Activated T-helper 2 cell treated with anti-CD3 and anti-CD28 coated beads, Interferon-gamma antibody, Interleukin-2, Interleukin-4, amounts not matched to agents 10 μg/mL and 5 μg/mL and 100 μg/mL, durations not matched to agents 14 hours and 24 hours and 36 hours (primary cell): ENCODE measurements at regions not wholly inside any gene's neighbourhood (a gene's known extent, or its start where the extent isn't known, plus 50 kb on each side); places are given as distances from the start of the nearest gene placed in this dataset.
"Not testable (repeated sequence)": the region's sequence is repeated elsewhere in the genome, so short reads cannot be mapped to it uniquely, and the experiment has no call there.

Experiments
- DNase-seq: peaks from one replicate; pipeline ENCODE4 v3.0.0; 2021; ENCODE audit warnings: low spot score
- H3K27ac Mint-ChIP-seq: one replicate; pipeline ENCODE4 v1.8.0; 2021; ENCODE audit warnings: mixed read lengths
- H3K27me3 Mint-ChIP-seq: one replicate; pipeline ENCODE4 v1.8.0; 2021; ENCODE audit warnings: low read depth, mixed read lengths
- H3K36me3 Mint-ChIP-seq: one replicate; pipeline ENCODE4 v1.8.0; 2021; ENCODE audit warnings: low read depth, mixed read lengths
- H3K4me1 Mint-ChIP-seq: one replicate; pipeline ENCODE4 v1.8.0; 2021; ENCODE audit warnings: low read depth, mixed read lengths
- H3K4me3 Mint-ChIP-seq: one replicate; pipeline ENCODE4 v1.8.0; 2021; ENCODE audit warnings: low read depth, mild to moderate bottlenecking, moderate library complexity, mixed read lengths
- H3K9me3 Mint-ChIP-seq: one replicate; pipeline ENCODE4 v1.8.0; 2021; ENCODE audit warnings: mixed read lengths
- intact Hi-C: fragments of 100-400 bp; cut with micrococcal nuclease; formaldehyde crosslinking; loops from one replicate; pipeline ENCODE4 v1.15.1; 2023

DNA sequence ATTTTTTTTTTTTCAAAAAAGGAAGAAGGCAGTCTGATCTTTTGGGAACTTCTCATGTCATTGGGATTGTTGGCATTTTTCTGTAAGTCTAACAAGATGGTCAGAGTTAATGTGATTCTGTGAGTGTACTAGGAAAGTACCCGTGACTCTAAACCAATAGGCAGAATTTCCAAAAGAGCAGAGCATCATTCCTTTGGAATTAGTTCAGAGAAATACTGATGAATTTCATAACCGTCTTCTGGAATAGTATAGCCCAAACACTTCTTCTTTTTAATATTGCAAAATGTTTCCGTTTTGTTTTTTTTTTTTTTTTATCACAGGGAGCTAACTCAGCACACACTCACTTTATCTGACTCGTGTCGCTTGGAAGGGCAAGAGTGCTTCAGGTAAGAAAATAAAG, 407.4 kb downstream of the DTWD2 start:
- Mint-ChIP-seq H3K9me3 (no peaks in the 10 kb centered on the region), H3K4me1 (no peaks in the 10 kb centered on the region), H3K36me3 (no peaks in the 10 kb centered on the region), H3K27me3 (no peaks in the 10 kb centered on the region), H3K4me3 (no peak overlapping the region), H3K27ac (no peak overlapping the region)
- intact Hi-C loops = no loop called here
- no peak for DNase-seq

DNA sequence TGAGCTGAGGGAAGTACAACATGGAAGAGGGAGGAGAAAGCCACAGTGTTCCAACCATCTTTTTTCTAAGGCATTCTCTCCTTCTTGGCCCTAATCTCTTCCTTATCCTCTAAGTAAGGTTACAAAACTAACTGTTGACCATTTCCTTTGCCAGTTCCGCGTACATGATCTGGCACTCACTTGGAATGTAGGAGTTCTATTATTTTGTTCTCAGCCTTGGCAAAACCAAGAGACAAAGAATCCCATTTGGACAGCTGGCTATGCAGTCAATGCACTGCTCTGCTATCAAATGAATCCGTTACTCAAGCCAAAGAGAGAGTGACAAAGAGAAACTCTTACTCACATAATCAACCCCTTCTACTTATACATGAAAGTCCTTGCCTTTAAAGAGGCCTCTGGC, 410.3 kb downstream of the DTWD2 start:
- no peak for DNase-seq
- intact Hi-C loops = no loop called here
- H3K36me3 Mint-ChIP-seq = no peaks in the 10 kb centered on the region
- H3K4me3 Mint-ChIP-seq = no peak overlapping the region
- no peak overlapping the region for H3K27ac Mint-ChIP-seq
- no peaks in the 10 kb centered on the region for H3K27me3 Mint-ChIP-seq
- no peaks in the 10 kb centered on the region for H3K4me1 Mint-ChIP-seq
- H3K9me3 Mint-ChIP-seq = no peaks in the 10 kb centered on the region

DNA sequence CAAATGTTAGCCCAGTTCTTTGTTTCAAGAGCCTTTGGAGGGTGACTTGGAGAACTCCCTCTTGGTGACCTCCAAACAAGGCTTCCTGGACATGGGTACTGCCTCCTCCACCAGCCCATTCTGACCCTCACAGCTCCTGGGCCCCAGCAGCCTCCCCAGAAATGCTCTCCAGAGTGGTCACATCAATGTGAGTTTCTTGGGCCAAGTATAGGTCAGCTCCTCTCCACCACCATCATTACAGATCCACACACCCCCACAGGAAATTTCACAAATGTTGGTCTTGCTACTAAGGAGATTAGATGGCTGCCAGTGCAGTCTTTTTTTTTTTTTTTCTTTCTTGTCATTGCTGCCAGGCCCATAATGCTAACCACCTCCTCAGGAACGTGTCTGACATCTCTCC, 410.7 kb downstream of the DTWD2 start:
- no peaks in the 10 kb centered on the region for H3K9me3 Mint-ChIP-seq
- H3K4me3 Mint-ChIP-seq = no peak overlapping the region
- no peaks in the 10 kb centered on the region for H3K4me1 Mint-ChIP-seq
- H3K36me3 Mint-ChIP-seq = no peaks in the 10 kb centered on the region
- H3K27me3 Mint-ChIP-seq = no peaks in the 10 kb centered on the region
- intact Hi-C loops = no loop called here
- DNase-seq = no peak
- no peak overlapping the region for H3K27ac Mint-ChIP-seq

DNA sequence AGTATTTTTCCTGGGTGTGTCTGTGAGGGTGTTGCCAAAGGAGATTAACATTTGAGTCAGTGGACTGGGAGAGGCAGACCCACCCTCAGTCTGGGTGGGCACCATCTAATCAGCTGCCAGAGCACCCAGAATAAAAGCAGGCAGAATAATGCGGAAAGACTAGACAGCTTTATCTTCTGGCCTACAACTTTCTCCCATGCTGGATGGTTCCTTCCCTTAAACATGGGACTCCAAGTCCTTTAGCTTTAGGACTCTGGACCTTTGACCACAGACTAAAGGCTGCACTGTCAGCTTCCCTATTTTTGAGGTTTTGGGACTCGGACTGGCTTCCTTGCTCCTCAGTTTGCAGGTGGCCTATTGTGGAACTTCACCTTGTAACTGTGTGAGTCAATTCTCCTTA, 418.1 kb downstream of the DTWD2 start:
- H3K4me1 Mint-ChIP-seq, H3K4me3 Mint-ChIP-seq, intact Hi-C loops, H3K36me3 Mint-ChIP-seq, DNase-seq, H3K9me3 Mint-ChIP-seq, H3K27me3 Mint-ChIP-seq, H3K27ac Mint-ChIP-seq: not testable (repeated sequence)

DNA sequence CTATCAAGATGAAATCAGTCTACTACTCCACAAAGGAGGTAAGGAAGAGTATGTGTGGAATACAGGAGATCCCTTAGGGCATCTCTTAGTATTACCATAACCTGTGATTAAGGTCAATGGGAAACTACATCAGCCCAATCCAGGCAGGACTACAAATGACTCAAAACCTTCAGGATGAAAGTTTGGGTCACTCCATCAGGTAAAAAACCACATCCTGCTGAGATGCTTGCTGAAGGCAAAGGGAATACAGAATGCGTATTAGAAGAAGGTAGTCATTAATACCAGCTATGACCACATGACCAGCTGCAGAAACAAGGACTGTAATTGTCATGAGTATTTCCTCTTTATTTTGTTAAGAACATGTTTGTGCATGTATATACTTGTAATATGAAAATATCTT, 418.8 kb downstream of the DTWD2 start:
- DNase-seq, H3K27ac Mint-ChIP-seq, H3K9me3 Mint-ChIP-seq, H3K4me1 Mint-ChIP-seq, H3K4me3 Mint-ChIP-seq, H3K27me3 Mint-ChIP-seq, H3K36me3 Mint-ChIP-seq, intact Hi-C loops: not testable (repeated sequence)

DNA sequence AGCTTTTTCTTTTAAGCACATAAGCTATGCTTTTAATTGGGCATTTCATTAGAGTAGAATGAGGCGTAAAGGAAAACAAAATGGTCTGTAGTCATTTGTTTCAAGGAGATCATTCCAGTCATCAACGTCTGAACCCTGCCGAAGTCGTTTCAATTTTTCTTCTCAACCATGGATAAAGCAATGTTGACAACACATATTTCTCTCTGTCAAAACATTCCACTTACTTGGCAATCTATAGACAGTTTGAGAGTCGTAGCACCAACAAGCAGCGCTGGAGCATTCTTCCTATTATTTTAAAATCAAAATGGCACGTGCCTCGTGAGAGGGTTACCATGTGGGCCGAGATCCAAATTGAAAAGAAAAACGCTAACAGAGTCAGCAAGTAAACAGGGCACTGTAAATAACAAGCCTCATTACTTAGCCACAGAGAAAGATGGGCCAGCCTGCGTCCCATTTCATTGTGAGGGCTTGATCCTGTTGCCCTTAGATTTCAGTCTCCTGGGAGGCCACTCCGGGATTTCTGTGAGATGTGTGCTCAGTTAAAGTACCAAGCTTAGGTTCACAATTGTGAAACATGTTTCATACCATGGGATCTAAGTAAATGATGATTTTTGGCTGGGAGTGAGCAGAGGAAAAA, 422.9 kb downstream of the DTWD2 start:
- H3K4me3 Mint-ChIP-seq = no peak overlapping the region
- no peak overlapping the region for H3K27ac Mint-ChIP-seq

DNA sequence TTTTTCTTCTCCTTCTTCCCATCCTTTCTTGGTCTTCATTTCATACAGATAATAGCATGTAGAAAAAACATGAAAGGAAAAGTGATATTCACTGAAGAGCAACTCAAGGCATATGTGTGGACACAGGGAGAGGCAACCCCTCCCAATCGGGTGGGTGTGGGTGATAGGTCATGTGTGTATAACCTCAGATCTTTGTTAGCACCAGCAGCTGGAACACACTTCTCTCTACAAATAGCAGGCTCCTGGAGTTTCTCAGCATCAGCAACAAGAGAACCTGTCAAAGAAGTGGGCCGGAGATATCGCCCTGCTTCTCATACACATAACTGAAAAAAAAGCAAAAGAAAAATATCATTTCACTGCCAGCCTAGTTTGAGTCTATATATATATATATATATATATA, 426.4 kb downstream of the DTWD2 start:
- H3K27me3 Mint-ChIP-seq = no peaks in the 10 kb centered on the region
- no peak for DNase-seq
- H3K4me1 Mint-ChIP-seq = no peaks in the 10 kb centered on the region
- no peak overlapping the region for H3K27ac Mint-ChIP-seq
- no peaks in the 10 kb centered on the region for H3K36me3 Mint-ChIP-seq
- no peak overlapping the region for H3K4me3 Mint-ChIP-seq
- intact Hi-C loops = no loop called here
- no peaks in the 10 kb centered on the region for H3K9me3 Mint-ChIP-seq

More for the DNA sequence above, 422.9 kb downstream of the DTWD2 start:
- Mint-ChIP-seq H3K36me3 (no peaks in the 10 kb centered on the region), H3K27me3 (no peaks in the 10 kb centered on the region), H3K4me1 (no peaks in the 10 kb centered on the region), H3K9me3 (no peaks in the 10 kb centered on the region)
- intact Hi-C loops = no loop called here
- no peak for DNase-seq

DNA sequence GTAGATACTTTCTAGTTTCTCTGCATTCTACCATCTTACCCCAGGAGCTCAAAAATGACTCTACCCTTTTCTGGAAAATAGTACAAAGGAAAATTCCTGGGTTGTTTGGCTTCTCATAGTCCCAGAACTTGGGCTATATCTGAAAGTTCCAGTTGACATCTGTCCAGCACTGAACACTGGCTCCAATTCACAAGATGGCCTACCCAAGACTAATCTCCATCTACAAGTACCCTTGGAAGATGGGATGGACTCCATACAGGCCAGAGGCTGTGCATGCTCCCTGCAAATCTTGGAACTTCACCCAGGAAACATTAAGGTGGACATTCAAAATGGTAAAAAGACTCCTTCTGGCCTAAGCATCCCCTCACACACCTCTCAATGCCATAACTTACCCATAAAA, 427.1 kb downstream of the DTWD2 start:
- Mint-ChIP-seq H3K4me3 (no peak overlapping the region), H3K27ac (no peak overlapping the region), H3K9me3 (no peaks in the 10 kb centered on the region), H3K27me3 (no peaks in the 10 kb centered on the region), H3K36me3 (no peaks in the 10 kb centered on the region), H3K4me1 (no peaks in the 10 kb centered on the region)
- DNase-seq = no peak
- intact Hi-C loops = no loop called here

DNA sequence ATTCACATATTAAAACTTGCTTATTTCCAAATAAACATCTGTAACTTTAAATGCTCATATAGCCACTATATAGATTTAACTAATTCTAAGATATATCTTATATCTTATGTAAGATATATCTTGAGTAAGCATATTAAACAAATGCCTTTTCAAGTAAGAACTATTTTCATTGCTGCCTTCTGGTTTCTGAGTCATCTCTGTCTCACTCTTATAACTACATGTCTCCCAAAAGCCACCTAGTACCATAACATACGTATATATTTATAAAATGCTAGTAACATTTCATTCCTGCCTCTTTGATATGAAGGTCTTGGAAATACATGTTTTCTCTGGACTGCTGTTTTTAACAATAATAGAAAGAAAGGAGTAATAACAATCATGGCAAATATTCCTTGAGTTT, 429.5 kb downstream of the DTWD2 start:
- intact Hi-C loops = no loop called here
- DNase-seq = no peak
- H3K36me3 Mint-ChIP-seq = no peaks in the 10 kb centered on the region
- H3K9me3 Mint-ChIP-seq = no peaks in the 10 kb centered on the region
- no peaks in the 10 kb centered on the region for H3K4me1 Mint-ChIP-seq
- no peaks in the 10 kb centered on the region for H3K27me3 Mint-ChIP-seq
- no peak overlapping the region for H3K4me3 Mint-ChIP-seq
- H3K27ac Mint-ChIP-seq = no peak overlapping the region

DNA sequence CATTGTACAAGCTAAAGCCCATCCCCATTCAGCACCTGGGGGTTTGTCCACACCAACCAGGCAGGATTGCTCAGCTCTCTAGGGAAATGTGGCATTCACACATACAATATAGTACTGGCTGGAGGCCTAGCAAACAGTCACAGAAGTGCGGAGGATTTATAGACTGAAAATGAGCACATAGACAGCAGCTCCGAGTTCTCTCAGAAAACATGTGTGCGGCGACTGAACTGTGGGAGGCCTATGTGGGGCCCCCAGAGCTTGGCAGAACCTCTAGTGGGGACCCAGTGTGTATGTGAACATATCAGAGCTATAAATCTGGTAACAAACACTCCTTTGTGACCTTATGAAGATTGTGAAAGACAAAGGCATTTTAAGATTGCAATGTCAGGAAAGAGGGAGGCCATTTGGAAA, 431.1 kb downstream of the DTWD2 start:
- intact Hi-C loops = no loop called here
- no peaks in the 10 kb centered on the region for H3K4me1 Mint-ChIP-seq

DNA sequence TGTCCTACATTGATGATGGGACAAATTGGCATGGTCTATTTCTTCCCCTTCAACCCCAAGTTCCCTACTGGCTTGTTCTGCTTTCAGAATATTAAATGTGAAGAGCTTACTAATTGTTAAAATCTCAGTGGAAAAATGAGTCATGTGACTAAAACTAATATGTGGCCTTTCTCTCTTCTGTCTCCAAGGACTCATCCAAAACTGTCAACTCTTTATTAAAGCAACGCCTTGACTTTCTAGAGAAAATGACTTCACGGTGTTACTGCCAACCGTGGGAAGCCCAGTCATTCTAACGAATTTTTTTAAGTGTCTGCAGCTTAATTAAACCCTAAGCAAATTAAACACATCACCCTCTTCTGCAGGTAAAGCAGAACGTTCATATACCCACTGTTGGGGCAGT, 431.6 kb downstream of the DTWD2 start:
- H3K4me1 Mint-ChIP-seq = no peaks in the 10 kb centered on the region
- H3K9me3 Mint-ChIP-seq = no peaks in the 10 kb centered on the region
- no peak overlapping the region for H3K27ac Mint-ChIP-seq
- H3K36me3 Mint-ChIP-seq = no peaks in the 10 kb centered on the region
- no peaks in the 10 kb centered on the region for H3K27me3 Mint-ChIP-seq
- intact Hi-C loops = no loop called here
- no peak for DNase-seq
- H3K4me3 Mint-ChIP-seq = no peak overlapping the region

More for the DNA sequence above, 431.1 kb downstream of the DTWD2 start:
- no peak for DNase-seq
- no peaks in the 10 kb centered on the region for H3K9me3 Mint-ChIP-seq
- no peaks in the 10 kb centered on the region for H3K36me3 Mint-ChIP-seq
- H3K27me3 Mint-ChIP-seq = no peaks in the 10 kb centered on the region
- H3K27ac Mint-ChIP-seq = no peak overlapping the region
- H3K4me3 Mint-ChIP-seq = no peak overlapping the region

DNA sequence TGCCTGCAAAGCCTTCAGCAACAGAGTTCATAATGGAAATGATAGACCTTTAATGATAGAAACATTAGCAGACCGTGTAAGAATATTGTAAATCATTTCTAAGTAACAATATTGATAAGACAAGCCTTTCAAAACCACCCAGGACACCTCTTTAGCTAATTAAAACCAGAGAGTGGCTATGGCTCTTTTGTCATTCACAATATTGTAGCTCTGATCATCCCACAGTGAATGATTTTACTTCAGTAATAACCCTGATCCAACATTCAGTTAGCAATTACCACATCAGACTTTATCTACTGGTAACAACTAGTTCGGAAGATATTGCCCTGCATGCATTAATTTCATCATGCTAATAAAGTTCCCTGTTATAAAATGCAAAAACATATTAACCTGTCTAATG, 432.6 kb downstream of the DTWD2 start:
- H3K27me3 Mint-ChIP-seq = no peaks in the 10 kb centered on the region
- DNase-seq = no peak
- no peaks in the 10 kb centered on the region for H3K9me3 Mint-ChIP-seq
- intact Hi-C loops = no loop called here
- H3K27ac Mint-ChIP-seq = no peak overlapping the region
- H3K4me1 Mint-ChIP-seq = no peaks in the 10 kb centered on the region
- H3K4me3 Mint-ChIP-seq = no peak overlapping the region
- no peaks in the 10 kb centered on the region for H3K36me3 Mint-ChIP-seq

DNA sequence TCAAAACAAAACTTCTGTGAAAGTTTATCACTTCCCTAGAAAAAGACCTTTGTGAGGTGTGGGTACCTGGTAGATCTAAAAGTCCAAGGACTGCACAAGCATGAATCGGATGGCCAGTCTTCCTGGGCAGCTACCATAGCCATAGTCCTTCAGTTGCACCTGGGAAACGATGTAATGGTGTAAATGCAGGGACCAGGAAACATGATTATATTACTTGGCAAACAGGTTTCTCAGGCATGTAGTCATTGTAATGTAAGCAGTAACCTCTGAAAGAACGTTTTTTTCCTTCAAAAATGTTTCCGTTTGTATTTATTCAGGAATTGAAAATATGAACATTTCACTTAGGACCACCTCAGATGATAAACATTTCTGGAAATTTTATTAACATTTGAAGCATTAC, 433.4 kb downstream of the DTWD2 start:
- intact Hi-C loops = no loop called here
- no peaks in the 10 kb centered on the region for H3K9me3 Mint-ChIP-seq
- no peak overlapping the region for H3K4me3 Mint-ChIP-seq
- H3K36me3 Mint-ChIP-seq = no peaks in the 10 kb centered on the region
- no peak overlapping the region for H3K27ac Mint-ChIP-seq
- no peaks in the 10 kb centered on the region for H3K4me1 Mint-ChIP-seq
- no peaks in the 10 kb centered on the region for H3K27me3 Mint-ChIP-seq
- DNase-seq = no peak

DNA sequence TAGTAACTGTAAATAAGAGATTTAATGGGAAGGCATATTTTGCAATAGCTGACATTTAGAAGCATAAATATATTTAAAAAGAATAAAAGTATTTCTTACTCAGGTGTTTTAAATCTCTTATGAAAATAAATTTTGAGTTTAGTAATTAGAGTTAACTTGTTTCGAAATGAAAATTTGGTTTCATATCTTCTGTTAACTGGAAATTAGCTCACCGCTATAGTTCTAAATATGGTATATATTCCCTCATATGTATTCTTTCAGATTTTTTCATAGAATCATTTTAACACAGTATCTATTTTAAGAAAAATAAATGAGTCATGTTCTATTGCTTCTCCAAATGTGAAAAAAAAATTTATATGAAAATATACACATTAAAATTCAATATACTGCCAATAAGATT, 434.1 kb downstream of the DTWD2 start:
- DNase-seq = no peak
- intact Hi-C loops = no loop called here
- no peaks in the 10 kb centered on the region for H3K4me1 Mint-ChIP-seq
- no peaks in the 10 kb centered on the region for H3K36me3 Mint-ChIP-seq
- no peak overlapping the region for H3K27ac Mint-ChIP-seq
- no peaks in the 10 kb centered on the region for H3K9me3 Mint-ChIP-seq
- H3K4me3 Mint-ChIP-seq = no peak overlapping the region
- H3K27me3 Mint-ChIP-seq = no peaks in the 10 kb centered on the region
